Tibial artery (tissue), 4 donors: ENCODE measurements at regions not wholly inside any gene's neighbourhood (a gene's known extent, or its start where the extent isn't known, plus 50 kb on each side); places are given as distances from the start of the nearest gene placed in this dataset.

Experiments
- DNase-seq, 2 donors: peaks; one replicate each; pipeline ENCODE4 v3.0.0-alpha.2; 2019
- H3K27ac ChIP-seq, 2 donors: fragments of 200-600 bp; sonication (generic) in 1 of 2; 1 replicate in 1 of 2; 2 replicates in 1 of 2; pipeline ENCODE4 v1.5.1; 2018 to 2019; ENCODE audit warnings: mild to moderate bottlenecking in 1 of 2
- H3K27me3 ChIP-seq, 2 donors: fragments of 200-600 bp; sonication (generic) in 1 of 2; one replicate each; pipeline versions ENCODE4 v1.5.1 to v1.6.0; 2016 to 2019
- H3K36me3 ChIP-seq, 3 donors: fragments of 200-600 bp; sonication (generic) in 2 of 3; one replicate each; pipeline ENCODE4 v1.5.1; 2016 to 2019; ENCODE audit warnings: mild to moderate bottlenecking in 2 of 3
- H3K4me1 ChIP-seq, 4 donors: fragments of 200-600 bp; sonication (generic) in 2 of 4; 1 replicate in 3 of 4; 2 replicates in 1 of 4; pipeline ENCODE4 v1.5.1; 2016 to 2019
- H3K4me3 ChIP-seq, 2 donors: fragments of 200-600 bp; sonication (generic) in 1 of 2; 1 replicate in 1 of 2; 2 replicates in 1 of 2; pipeline ENCODE4 v1.5.1; 2018 to 2019; ENCODE audit warnings: mild to moderate bottlenecking in 2 of 2
- H3K9me3 ChIP-seq, 3 donors: fragments of 200-600 bp; sonication (generic) in 1 of 3; one replicate each; pipeline ENCODE4 v1.5.1; 2016 to 2019
- intact Hi-C: fragments of 100-400 bp; cut with DNase I; formaldehyde crosslinking; loops from one replicate; pipeline ENCODE4 v1.15.0; 2023; ENCODE audit warnings: low total_unique reads
- TF ChIP-seq, protein P1 (sequence below), 2 experiments: fragments of 200-600 bp in 1 of 2; fragments of 450-650 bp in 1 of 2; IDR thresholded peaks; one replicate each; pipeline ENCODE4 v1.5.1; 2017 to 2019; ENCODE audit warnings: antibody characterized with exemption in 2 of 2, mild to moderate bottlenecking in 1 of 2, moderate library complexity in 1 of 2

DNA sequence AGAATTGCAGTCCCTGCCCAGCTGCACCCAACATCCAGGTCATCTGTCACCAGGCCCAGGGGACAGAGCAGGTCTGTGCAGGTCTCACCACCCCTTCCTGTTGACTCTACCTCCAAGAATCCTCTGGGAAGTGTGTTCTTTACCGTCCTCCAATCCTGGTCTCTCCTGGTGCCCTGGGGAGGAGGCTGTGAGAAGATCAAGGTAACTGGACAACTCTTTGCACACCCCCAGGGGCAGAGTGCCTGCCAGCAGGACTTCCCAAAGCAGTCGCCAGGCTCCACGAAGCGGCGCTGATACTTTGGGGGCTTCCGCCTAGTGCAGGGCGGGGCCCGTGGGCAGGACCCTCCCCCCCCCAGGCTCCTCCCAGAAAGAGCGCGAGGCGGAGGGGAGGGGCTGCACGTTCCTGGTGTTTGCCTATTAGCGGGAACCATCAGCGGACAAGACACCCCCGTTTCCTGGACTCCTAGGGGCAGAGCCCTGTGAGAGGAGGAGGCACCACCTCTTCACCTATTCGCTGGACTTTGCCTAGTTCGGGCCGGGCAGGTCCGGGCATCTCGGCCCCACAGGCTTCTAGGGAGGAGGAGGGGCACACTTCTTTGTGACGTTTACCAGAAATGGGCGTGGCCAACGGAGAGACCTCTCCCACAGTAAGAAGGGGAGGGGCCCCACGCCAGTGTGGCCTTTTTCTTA, 918.0 kb downstream of the AACS start:
- DNase-seq: no peak
- intact Hi-C loops: no loop called here
- H3K9me3 ChIP-seq: no peaks in the 10 kb centered on the region
- H3K27me3 ChIP-seq: peaks cover 0 to 18% of the 10 kb centered on the region in 2 donors
- TF ChIP-seq, protein P1, sequence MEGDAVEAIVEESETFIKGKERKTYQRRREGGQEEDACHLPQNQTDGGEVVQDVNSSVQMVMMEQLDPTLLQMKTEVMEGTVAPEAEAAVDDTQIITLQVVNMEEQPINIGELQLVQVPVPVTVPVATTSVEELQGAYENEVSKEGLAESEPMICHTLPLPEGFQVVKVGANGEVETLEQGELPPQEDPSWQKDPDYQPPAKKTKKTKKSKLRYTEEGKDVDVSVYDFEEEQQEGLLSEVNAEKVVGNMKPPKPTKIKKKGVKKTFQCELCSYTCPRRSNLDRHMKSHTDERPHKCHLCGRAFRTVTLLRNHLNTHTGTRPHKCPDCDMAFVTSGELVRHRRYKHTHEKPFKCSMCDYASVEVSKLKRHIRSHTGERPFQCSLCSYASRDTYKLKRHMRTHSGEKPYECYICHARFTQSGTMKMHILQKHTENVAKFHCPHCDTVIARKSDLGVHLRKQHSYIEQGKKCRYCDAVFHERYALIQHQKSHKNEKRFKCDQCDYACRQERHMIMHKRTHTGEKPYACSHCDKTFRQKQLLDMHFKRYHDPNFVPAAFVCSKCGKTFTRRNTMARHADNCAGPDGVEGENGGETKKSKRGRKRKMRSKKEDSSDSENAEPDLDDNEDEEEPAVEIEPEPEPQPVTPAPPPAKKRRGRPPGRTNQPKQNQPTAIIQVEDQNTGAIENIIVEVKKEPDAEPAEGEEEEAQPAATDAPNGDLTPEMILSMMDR (IDR thresholded peaks at IDR 0.05): no peak
- no peaks in the 10 kb centered on the region for H3K36me3 ChIP-seq
- peaks cover 0 to 12% (median 6%) of the 10 kb centered on the region in 4 donors for H3K4me1 ChIP-seq
- peak overlapping the region; percentile 33 to 38 for H3K4me3 ChIP-seq
- no peak overlapping the region for H3K27ac ChIP-seq

DNA sequence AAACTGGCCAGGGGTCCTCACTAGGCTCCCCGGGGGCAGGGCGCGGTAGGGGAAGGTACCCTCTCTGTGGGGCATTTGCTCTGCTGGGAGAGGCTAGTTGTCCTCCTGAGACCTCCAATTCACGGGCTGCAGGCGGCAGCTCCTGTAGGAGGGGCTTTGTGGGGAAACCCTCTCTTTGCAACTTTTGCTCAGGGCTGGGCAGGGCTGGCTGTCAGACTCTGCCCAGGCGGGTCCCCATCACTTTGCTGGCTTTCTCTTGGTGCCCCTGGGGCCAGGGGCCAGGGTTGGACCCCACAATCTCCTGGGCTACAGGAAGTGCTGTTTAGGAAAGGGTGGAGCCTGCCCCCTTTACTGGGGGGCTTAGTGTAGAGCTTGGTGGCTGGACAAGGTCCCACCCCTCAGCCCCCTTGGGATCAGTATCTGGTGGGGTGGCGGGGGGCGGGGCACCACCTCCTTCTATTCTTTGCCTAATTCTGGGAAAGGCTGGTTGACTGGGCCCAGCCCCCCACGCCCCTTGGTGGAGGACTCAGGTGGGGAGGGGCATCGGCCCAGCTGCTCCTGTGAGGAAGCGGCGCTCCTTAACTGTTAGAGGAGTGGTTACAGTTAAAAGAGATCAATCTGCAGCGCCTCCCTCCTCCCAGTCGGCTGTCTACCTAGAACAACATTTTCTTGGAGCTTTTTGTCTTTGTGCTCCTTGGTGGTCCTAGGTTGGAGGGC, 918.7 kb downstream of the AACS start:
- H3K4me1 ChIP-seq: peaks cover 0 to 12% (median 6%) of the 10 kb centered on the region in 4 donors
- H3K9me3 ChIP-seq: no peaks in the 10 kb centered on the region
- H3K27ac ChIP-seq: no peak overlapping the region
- no peaks in the 10 kb centered on the region for H3K36me3 ChIP-seq
- peak overlapping the region; percentile 33 to 38 for H3K4me3 ChIP-seq
- TF ChIP-seq, protein P1 (IDR thresholded peaks at IDR 0.05): no peak
- intact Hi-C loops: no loop called here
- H3K27me3 ChIP-seq: peaks cover 0 to 18% of the 10 kb centered on the region in 2 donors
- no peak for DNase-seq

DNA sequence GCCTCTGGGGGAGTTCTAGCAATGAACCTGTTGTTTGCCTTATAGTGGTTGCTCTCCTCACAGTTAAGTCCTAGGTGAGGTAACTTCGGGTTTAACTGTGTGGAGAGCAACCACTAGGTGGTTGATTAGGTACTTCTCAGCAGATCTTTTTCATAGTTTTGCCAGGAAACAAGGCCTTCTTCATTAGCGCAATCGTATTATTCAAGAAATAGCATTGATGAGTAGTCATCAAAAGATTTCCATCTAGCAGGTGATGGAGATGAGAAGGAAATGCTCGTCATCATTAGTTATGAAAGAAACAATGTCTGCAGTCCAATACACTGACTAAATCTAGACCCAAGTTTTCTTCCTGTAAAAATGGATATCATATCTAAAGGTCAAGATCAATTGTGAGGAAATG, 923.3 kb downstream of the AACS start:
- intact Hi-C loops: no loop called here
- peaks cover 0 to 8% (median 4%) of the 10 kb centered on the region in 4 donors for H3K4me1 ChIP-seq

DNA sequence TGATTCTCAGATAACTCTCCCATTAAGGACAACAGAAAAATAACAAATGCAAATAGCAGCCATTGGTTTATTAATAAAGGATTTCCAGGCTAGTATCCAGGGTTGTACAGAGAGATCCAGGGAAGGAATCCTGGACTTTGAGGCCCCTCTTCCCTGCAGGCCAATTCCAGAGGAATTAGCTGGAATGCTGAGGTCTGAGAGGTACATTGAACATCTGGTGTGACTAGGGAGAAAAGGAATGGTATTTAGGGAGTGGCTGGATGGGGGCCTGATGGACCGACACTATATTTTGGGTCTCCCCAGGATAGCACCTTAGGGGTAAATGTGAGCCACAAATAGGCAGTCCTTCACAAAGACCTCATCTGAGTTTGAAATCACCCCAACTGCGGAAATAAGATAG, 924.5 kb downstream of the AACS start:
- H3K4me3 ChIP-seq: no peak overlapping the region
- intact Hi-C loops: no loop called here
- no peaks in the 10 kb centered on the region for H3K36me3 ChIP-seq
- no peak overlapping the region for H3K27ac ChIP-seq
- no peaks in the 10 kb centered on the region for H3K4me1 ChIP-seq
- TF ChIP-seq, protein P1 (IDR thresholded peaks at IDR 0.05): no peak
- DNase-seq: no peak
- H3K9me3 ChIP-seq: no peaks in the 10 kb centered on the region
- H3K27me3 ChIP-seq: peaks cover 0 to 6% of the 10 kb centered on the region in 2 donors

More for the DNA sequence above, 923.3 kb downstream of the AACS start:
- Histone ChIP-seq H3K36me3 (no peaks in the 10 kb centered on the region), H3K27ac (no peak overlapping the region), H3K27me3 (peaks cover 0 to 16% of the 10 kb centered on the region in 2 donors), H3K9me3 (no peaks in the 10 kb centered on the region), H3K4me3 (no peak overlapping the region)
- TF ChIP-seq, protein P1 (IDR thresholded peaks at IDR 0.05): no peak
- no peak for DNase-seq

DNA sequence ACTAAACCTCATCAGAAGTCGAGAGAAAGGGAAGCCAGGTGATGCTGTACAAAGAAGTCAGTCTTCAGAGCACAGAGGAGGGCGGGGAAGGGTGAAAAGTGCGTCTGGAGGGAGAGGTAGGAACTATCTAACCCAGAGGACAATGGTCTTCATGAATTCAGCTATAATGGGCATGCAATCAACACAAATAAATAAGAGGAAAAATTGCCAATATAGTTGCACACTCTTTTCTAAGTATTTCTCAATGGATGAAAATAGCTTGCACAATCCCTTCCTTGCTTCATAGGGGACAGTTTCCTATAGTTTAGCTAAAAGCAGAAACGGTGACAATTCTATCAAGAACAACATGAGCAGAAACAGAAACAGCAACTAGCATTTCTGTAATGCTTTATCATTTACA, 931.2 kb downstream of the AACS start:
- Histone ChIP-seq H3K27me3 (no peaks in the 10 kb centered on the region), H3K27ac (no peak overlapping the region), H3K9me3 (no peaks in the 10 kb centered on the region), H3K4me3 (no peak overlapping the region), H3K4me1 (no peaks in the 10 kb centered on the region), H3K36me3 (no peaks in the 10 kb centered on the region)
- TF ChIP-seq, protein P1 (IDR thresholded peaks at IDR 0.05): no peak
- no peak for DNase-seq
- intact Hi-C loops: no loop called here
